Natural killer cell (primary cell): ENCODE measurements at regions not wholly inside any gene's neighbourhood (a gene's known extent, or its start where the extent isn't known, plus 50 kb on each side); places are given as distances from the start of the nearest gene placed in this dataset.

Experiments
- ATAC-seq, 3 donors: fragments of 150-1000 bp in 2 of 3; fragments of 200-7000 bp in 1 of 3; cut with Tn5 transposase; 1 replicate in 1 of 3; 2 replicates in 2 of 3; pipeline ENCODE4 v1.10.0; 2021; ENCODE audit warnings: mild to moderate bottlenecking in 2 of 3, moderate library complexity in 2 of 3
- DNase-seq, 2 donors: peaks; one replicate each; pipeline versions ENCODE4 v3.0.0 to v3.0.0-alpha.2; 2013 to 2021; ENCODE audit warnings: mixed read lengths in 1 of 2
- H3K27ac ChIP-seq: one replicate; pipeline ENCODE4 v1.5.1; 2013; ENCODE audit warnings: mild to moderate bottlenecking, low read length
- H3K27me3 ChIP-seq: one replicate; pipeline ENCODE4 v1.6.1; 2013; ENCODE audit warnings: low read length; ENCODE audit not compliant: control insufficient read depth, insufficient read depth
- H3K36me3 ChIP-seq: one replicate; pipeline ENCODE4 v1.6.1; 2013; ENCODE audit warnings: low read length; ENCODE audit not compliant: control insufficient read depth, insufficient read depth
- H3K4me1 ChIP-seq: one replicate; pipeline ENCODE4 v1.6.1; 2013; ENCODE audit warnings: low read length; ENCODE audit not compliant: control insufficient read depth, insufficient read depth
- H3K4me3 ChIP-seq: one replicate; pipeline ENCODE4 v1.5.1; 2013; ENCODE audit warnings: low read length
- H3K9me3 ChIP-seq: one replicate; pipeline ENCODE4 v1.6.1; 2013; ENCODE audit warnings: low read length; ENCODE audit not compliant: control insufficient read depth, insufficient read depth
- H3K27ac Mint-ChIP-seq, 2 donors: one replicate each; pipeline ENCODE4 v1.8.0; 2022; ENCODE audit warnings: mild to moderate bottlenecking in 2 of 2, mixed read lengths in 2 of 2, moderate library complexity in 1 of 2
- H3K27me3 Mint-ChIP-seq, 2 donors: one replicate each; pipeline ENCODE4 v1.8.0; 2022; ENCODE audit warnings: low read depth in 2 of 2, mixed read lengths in 2 of 2
- H3K36me3 Mint-ChIP-seq: one replicate; pipeline ENCODE4 v1.8.0; 2022; ENCODE audit warnings: mixed read lengths
- H3K4me1 Mint-ChIP-seq, 2 donors: one replicate each; pipeline ENCODE4 v1.8.0; 2022; ENCODE audit warnings: mixed read lengths in 2 of 2
- H3K4me3 Mint-ChIP-seq: one replicate; pipeline ENCODE4 v1.8.0; 2022; ENCODE audit warnings: mild to moderate bottlenecking, moderate library complexity, mixed read lengths
- H3K9me3 Mint-ChIP-seq, 2 donors: one replicate each; pipeline ENCODE4 v1.8.0; 2022; ENCODE audit warnings: mixed read lengths in 2 of 2
- CTCF ChIP-seq: fragments of 200-600 bp; IDR thresholded peaks from one replicate; pipeline ENCODE4 v1.8.0; 2022; ENCODE audit warnings: antibody characterized with exemption
- WGBS: methylation state at CpG from one replicate; pipeline ENCODE4 v1.1.7; 2013; ENCODE audit warnings: missing lambda C conversion rate; ENCODE audit not compliant: insufficient coverage; 5-methylcytosine and 5-hydroxymethylcytosine counted together
- intact Hi-C: fragments of 100-400 bp; cut with micrococcal nuclease; formaldehyde crosslinking; loops from one replicate; pipeline ENCODE4 v1.14.2; 2022

- intact Hi-C loops: no loop called here
- H3K9me3 ChIP-seq: peaks cover 27% of the 10 kb centered on the region
- Mint-ChIP-seq H3K4me3 (no peak overlapping the region), H3K4me1 (no peaks in the 10 kb centered on the region), H3K36me3 (peaks cover 60% of the 10 kb centered on the region), H3K9me3 (peaks cover 6 to 9% of the 10 kb centered on the region in 2 donors), H3K27ac (no peak overlapping the region), H3K27me3 (no peaks in the 10 kb centered on the region)
- no peak for TF ChIP-seq CTCF
- WGBS: 78% methylated on average over 1 of the region's 1 CpG
- H3K27me3 ChIP-seq: no peaks in the 10 kb centered on the region
- H3K27ac ChIP-seq: no peak overlapping the region
- DNase-seq (no peak), ATAC-seq (no peak)
- peaks cover 44% of the 10 kb centered on the region for H3K36me3 ChIP-seq
- H3K4me3 ChIP-seq: no peak overlapping the region
- H3K4me1 ChIP-seq: no peaks in the 10 kb centered on the region
Measured at GRCh38 chr15:25106209-25106608, 151.4 kb downstream of the SNRPN start.

- WGBS: 79% methylated on average over 2 of the region's 2 CpGs
- Histone ChIP-seq H3K36me3 (no peaks in the 10 kb centered on the region), H3K27me3 (no peaks in the 10 kb centered on the region), H3K9me3 (peaks cover 13% of the 10 kb centered on the region), H3K4me1 (no peaks in the 10 kb centered on the region), H3K27ac (no peak overlapping the region), H3K4me3 (no peak overlapping the region)
- TF ChIP-seq CTCF: no peak
- H3K4me3 Mint-ChIP-seq: no peak overlapping the region
- H3K27me3 Mint-ChIP-seq: no peaks in the 10 kb centered on the region
- intact Hi-C loops: no loop called here
- no peaks in the 10 kb centered on the region for H3K4me1 Mint-ChIP-seq
- H3K9me3 Mint-ChIP-seq: peaks cover 10 to 17% of the 10 kb centered on the region in 2 donors
- H3K27ac Mint-ChIP-seq: no peak overlapping the region
- H3K36me3 Mint-ChIP-seq: peaks cover 17% of the 10 kb centered on the region
- DNase-seq: no peak
- no peak for ATAC-seq
Measured at GRCh38 chr15:25133804-25134203, 179.0 kb downstream of the SNRPN start.

GRCh38 chr15:25134546-25134945 is 179.8 kb downstream of the SNRPN start:
- Histone ChIP-seq H3K36me3 (no peaks in the 10 kb centered on the region), H3K4me1 (no peaks in the 10 kb centered on the region), H3K9me3 (peaks cover 12% of the 10 kb centered on the region), H3K27ac (no peak overlapping the region), H3K4me3 (no peak overlapping the region), H3K27me3 (no peaks in the 10 kb centered on the region)
- no peaks in the 10 kb centered on the region for H3K27me3 Mint-ChIP-seq
- no peak overlapping the region for H3K4me3 Mint-ChIP-seq
- intact Hi-C loops: no loop called here
- 75% methylated on average over 1 of the region's 2 CpGs for WGBS
- H3K4me1 Mint-ChIP-seq: no peaks in the 10 kb centered on the region
- ATAC-seq (no peak), DNase-seq (no peak)
- H3K27ac Mint-ChIP-seq: no peak overlapping the region
- H3K36me3 Mint-ChIP-seq: peaks cover 15% of the 10 kb centered on the region
- no peak for TF ChIP-seq CTCF
- peaks cover 10 to 17% of the 10 kb centered on the region in 2 donors for H3K9me3 Mint-ChIP-seq

- no peak overlapping the region for H3K4me3 ChIP-seq
- no peak for ATAC-seq
- no peaks in the 10 kb centered on the region for H3K36me3 ChIP-seq
- H3K27me3 ChIP-seq: no peaks in the 10 kb centered on the region
- Mint-ChIP-seq H3K27ac (no peak overlapping the region), H3K4me3 (no peak overlapping the region), H3K9me3 (peaks cover 9 to 14% of the 10 kb centered on the region in 2 donors), H3K36me3 (peaks cover 11% of the 10 kb centered on the region), H3K27me3 (no peaks in the 10 kb centered on the region), H3K4me1 (no peaks in the 10 kb centered on the region)
- DNase-seq: no peak
- H3K27ac ChIP-seq: no peak overlapping the region
- no peak for TF ChIP-seq CTCF
- intact Hi-C loops: no loop called here
- no peaks in the 10 kb centered on the region for H3K4me1 ChIP-seq
- WGBS: 70% methylated on average over 1 of the region's 3 CpGs
- peaks cover 12% of the 10 kb centered on the region for H3K9me3 ChIP-seq
Measured at GRCh38 chr15:25136119-25136518, 181.3 kb downstream of the SNRPN start.
